Choroid plexus epithelial cell (primary cell): ENCODE measurements at regions not wholly inside any gene's neighbourhood (a gene's known extent, or its start where the extent isn't known, plus 50 kb on each side); places are given as distances from the start of the nearest gene placed in this dataset.

Source experiments
- DNase-seq: peaks from one replicate; pipeline ENCODE4 v3.0.0-alpha.2; 2010; ENCODE audit warnings: low read depth
- H3K4me3 ChIP-seq: 2 replicates; pipeline ENCODE4 v1.5.1; 2011; ENCODE audit warnings: low read depth, mild to moderate bottlenecking, control low read depth, low read length, moderate library complexity
- TF ChIP-seq, protein P1 (sequence below): conservative IDR thresholded peaks from 2 replicates; pipeline ENCODE4 v1.5.1; 2011; ENCODE audit warnings: low read depth, mild to moderate bottlenecking, control low read depth, inconsistent platforms, low read length, moderate library complexity

DNA sequence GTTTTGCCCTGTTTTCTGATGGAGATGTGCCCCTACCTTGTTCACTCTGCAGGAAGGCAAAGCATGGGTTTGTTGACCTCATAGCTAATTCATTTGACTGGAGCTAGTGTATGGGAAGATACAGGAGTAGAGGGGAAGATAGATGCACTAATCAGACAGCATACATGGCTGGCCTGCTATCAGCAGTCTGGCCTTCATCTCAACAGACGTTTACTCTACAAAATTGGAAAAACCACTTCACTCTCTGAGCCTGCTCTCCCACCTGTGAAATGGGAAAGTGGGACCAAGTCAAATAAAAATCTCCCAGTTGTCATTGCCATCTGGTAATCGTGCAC, 235.2 kb upstream of the RAB4A start:
- no peak for DNase-seq
- no peak overlapping the region for H3K4me3 ChIP-seq
- TF ChIP-seq, protein P1, sequence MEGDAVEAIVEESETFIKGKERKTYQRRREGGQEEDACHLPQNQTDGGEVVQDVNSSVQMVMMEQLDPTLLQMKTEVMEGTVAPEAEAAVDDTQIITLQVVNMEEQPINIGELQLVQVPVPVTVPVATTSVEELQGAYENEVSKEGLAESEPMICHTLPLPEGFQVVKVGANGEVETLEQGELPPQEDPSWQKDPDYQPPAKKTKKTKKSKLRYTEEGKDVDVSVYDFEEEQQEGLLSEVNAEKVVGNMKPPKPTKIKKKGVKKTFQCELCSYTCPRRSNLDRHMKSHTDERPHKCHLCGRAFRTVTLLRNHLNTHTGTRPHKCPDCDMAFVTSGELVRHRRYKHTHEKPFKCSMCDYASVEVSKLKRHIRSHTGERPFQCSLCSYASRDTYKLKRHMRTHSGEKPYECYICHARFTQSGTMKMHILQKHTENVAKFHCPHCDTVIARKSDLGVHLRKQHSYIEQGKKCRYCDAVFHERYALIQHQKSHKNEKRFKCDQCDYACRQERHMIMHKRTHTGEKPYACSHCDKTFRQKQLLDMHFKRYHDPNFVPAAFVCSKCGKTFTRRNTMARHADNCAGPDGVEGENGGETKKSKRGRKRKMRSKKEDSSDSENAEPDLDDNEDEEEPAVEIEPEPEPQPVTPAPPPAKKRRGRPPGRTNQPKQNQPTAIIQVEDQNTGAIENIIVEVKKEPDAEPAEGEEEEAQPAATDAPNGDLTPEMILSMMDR = no peak

DNA sequence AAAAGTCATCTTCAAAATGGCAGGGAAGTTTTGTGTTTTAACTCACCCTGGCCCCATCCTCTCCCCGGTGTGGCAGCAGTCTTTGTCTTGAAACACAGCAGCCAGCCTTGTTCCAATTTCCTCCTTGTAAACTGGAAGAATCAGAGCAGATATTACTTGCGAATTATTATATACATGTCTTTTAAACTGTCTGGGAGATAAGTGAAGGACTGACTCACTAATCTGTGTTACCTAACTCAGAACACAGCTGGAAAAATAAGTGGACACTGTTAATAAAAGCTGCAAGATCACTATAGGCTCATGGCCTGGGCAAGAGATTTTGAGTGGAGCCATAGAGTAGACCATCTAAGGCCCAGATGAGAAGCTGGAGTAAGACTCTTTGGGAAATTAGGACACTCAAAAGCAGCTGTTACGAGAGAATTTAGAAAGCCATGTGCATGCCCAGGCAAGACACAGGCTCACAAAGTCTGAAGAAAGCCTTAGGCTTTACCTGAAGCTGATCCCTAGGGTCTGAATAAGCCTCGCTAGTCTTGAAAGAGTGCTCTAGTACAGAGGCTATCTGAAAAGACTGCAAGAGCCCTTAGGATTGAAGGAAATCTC, 233.0 kb upstream of the RAB4A start:
- TF ChIP-seq, protein P1 = no peak
- peak; percentile 40 for DNase-seq
- H3K4me3 ChIP-seq = no peak overlapping the region

DNA sequence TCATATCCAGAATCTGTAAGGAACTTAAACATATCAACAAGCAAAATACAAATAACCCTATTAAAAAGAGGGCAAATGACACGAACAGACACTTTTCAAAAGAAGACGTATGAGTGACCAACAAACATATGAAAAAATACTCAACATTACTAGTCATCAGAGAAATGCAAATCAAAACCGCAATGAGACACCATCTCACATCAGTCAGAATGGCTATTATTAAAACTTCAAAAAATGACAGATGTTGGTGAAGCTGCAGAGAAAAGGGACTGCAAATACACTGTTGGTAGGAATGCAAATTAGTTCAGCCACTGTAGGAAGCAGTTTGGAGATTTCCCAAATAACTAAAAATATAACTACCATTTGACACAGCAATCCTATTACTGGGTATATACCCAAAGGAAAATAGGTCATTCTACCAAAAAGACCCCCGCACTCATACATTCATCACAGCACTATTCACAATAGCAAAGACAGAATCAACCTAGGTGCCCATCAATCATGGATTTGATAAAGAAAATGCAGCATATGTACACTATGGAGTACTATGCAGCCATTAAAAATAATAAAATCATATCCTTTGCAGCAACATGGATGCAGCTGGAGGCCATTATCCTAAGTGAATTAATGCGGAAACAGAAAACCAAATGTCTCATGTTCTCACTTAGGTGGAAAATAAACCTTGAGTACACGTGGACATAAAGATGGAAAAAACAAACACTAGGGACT, 230.1 kb upstream of the RAB4A start:
- DNase-seq = no peak
- TF ChIP-seq, protein P1 = no peak
- H3K4me3 ChIP-seq = no peak overlapping the region

DNA sequence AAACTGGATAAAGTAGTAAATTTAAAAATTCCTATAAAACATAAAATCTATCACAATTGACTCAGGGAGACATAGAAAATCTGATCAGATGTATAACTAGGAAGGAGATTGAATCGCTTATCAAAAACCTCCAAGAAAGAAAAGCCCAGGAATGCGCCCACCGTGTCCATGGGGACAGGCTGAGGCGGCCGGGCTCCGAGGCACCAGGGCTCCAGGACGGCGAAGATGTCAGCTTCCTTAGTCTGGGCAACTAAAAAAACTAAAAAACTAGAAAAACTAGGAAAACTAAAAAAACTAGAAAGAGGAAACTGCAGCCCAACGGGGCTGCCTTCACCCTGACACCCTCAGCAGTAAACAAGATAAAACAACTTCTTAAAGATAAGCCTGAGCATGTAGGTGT, 229.0 kb upstream of the RAB4A start:
- no peak for DNase-seq
- TF ChIP-seq, protein P1 = no peak
- no peak overlapping the region for H3K4me3 ChIP-seq

DNA sequence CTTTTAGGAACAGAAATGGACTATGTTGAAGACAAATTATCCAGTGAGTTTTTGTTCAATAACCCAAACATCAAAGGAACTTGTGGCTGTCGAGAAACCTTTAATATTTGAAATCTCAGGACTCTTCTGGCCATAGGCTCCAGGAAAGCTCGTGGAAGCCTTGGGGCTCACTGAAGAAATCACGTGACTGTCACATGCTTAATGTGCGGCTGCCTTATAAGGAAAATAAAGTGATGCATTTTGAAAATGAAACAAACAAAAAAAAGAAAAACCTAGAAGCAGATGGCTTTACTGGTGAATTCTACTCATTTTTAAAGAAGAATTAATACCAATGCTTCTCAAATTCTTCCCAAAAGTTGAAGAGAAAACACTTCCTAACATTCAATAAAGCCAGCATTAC, 228.4 kb upstream of the RAB4A start:
- TF ChIP-seq, protein P1 = no peak
- no peak for DNase-seq

DNA sequence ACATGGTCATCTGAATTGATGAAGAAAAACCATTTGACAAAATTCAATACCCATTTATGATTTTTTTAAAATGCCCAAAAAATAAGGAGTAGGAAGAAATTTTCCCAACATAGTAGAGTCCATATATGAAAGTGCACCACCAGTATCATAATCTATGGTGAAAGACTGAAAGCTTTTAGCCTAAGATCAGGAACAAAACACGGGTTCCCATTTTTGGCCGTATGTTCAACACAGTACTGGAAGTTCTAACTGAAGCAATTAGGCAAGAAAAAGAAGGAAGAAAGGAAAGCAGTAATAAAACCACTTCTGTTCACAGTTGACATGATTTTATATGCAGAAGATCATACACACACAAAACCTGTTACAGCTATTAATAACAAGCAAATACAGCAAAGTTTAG, 227.8 kb upstream of the RAB4A start:
- H3K4me3 ChIP-seq = no peak overlapping the region
- TF ChIP-seq, protein P1 = no peak
- DNase-seq = no peak

More for the DNA sequence above, 228.4 kb upstream of the RAB4A start:
- no peak overlapping the region for H3K4me3 ChIP-seq
